Stimulated activated CD4-positive, alpha-beta T cell treated with anti-CD3 and anti-CD28 coated beads, Interleukin-4, amount 100 ng/mL, for 24 hours (primary cell): ENCODE measurements at regions not wholly inside any gene's neighbourhood (a gene's known extent, or its start where the extent isn't known, plus 50 kb on each side); places are given as distances from the start of the nearest gene placed in this dataset.
A peak's percentile ranks its signal among the peaks of the same experiment; 100 is the strongest.
"Not testable (repeated sequence)": the region's sequence is repeated elsewhere in the genome, so short reads cannot be mapped to it uniquely, and the experiment has no call there.

Experiments
- DNase-seq: peaks from one replicate; pipeline ENCODE4 v3.0.0-alpha.2; 2020

DNA sequence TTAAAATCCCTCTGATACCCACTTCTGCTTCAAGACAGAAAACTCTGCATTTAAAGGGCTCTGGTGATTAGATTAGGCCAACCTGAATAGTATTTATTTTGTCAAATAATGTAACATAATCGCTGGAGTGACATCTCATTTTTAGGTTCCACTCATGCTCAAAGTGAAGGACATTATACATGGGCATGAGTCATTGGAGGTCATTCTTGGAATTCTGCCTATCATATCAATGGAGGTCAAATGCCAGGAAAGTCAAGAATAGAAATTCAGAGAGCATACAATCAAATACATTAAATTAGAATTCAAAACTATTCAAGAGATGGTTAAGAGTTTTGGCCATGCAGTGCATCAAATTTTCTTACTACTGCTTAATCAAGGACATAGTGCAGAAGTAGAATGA is 50.8 kb upstream of the PRSS1 start:
- DNase-seq, result no peak

DNA sequence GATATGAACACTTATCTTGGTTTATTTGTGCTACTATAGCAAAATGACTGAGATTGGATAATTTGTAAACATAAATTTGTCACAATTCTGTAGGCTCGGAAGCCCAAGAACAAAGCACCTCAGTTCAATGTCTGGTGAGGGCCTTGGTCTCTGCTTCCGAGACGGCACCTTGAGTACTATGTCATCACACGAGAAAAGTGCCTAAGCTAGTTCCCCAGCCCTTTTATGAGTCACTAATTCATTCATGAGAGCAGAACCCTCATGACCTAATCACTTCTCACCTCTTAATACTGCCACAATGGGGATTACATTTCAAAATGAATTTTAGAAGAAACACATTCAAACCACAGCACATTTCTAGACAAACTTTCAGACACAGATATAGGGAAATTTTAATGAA is 52.0 kb upstream of the PRSS1 start:
- no peak for DNase-seq

GRCh38 chr7:142696456-142697179 is 52.7 kb upstream of the PRSS1 start:
- DNase-seq, result no peak

DNA sequence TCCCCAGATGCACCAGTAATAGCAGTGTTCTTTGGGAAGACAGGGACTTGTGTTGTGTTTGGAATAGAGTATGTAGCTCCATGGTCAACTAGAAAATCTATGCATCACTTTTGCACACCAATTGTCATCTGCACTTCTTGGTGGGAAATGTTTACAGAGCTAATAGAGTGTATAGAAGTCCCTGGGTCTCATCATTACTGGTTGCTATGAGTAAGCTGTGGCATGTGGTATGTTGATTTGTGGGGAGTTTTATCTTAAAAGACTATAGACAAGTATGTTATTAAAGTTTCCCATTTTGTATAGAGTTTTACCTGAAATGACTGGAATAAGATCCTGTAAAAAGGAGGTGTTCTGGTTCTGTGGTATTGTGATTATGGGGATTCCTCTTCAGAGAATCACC is 55.4 kb upstream of the PRSS1 start:
- no peak for DNase-seq

DNA sequence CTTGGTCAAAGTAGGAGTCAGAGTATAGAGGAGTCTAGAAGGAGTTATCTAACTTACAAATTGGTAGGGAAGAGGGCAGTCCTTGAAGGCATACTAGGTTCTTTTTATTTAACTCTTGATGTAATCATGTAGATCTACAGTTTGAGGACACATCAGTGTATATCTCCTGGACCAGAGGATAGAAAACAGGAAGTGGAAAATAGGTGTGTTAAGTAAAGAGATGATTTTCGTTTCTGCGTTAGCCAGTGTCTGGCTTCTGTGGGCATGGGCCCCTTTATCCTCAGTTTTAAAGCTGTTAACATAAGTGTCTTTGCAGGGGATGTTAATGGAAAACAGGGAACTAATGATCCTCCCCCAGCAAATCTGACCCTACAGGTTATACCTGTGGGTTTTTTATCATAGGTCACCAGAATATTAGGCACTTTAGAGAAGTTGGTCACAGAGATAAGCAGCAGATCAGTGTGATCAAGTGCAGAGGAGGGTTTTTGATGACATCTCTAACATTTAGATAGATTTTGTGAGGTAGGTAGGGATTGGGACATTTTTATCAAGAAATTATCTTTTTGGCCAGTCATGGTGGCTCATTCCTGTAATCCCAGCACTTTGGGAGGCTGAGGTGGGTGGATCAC is 58.6 kb upstream of the PRSS1 start:
- no peak for DNase-seq

GRCh38 chr7:142689439-142690120 is 59.7 kb upstream of the PRSS1 start:
- DNase-seq, result no peak

DNA sequence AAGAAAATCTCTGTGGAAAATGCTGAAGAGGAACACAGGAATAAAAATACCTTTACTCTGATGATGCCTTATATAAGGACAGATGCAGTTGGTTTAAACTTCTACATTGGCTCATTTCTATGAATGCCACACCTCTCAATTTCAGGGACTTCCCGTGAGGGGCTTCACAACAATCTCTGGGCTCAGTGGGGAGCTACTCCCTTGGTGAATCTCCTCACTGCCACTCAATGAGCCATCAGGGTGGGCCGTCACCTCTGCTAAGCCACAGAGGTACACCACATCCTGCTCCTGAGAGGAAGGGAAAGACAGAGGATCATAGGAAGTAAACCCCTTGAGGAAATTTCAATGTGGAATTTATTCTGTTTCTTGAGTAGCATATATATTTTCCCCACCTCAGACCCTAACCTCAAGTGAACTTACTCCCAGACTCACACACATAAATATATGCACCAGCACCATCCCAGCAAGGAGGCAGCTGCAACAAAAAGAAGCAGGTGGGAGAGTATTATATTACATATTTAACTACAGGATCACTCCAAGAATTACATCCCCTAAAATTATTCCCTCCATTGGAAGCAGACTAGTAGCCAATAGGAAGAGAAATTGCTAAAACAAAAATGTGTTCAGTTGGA is 63.3 kb upstream of the PRSS1 start:
- no peak for DNase-seq

GRCh38 chr7:142681314-142682092 is 67.8 kb upstream of the PRSS1 start:
- no peak for DNase-seq

GRCh38 chr7:142671506-142671905 is 77.8 kb upstream of the PRSS1 start:
- DNase-seq, result no peak

DNA sequence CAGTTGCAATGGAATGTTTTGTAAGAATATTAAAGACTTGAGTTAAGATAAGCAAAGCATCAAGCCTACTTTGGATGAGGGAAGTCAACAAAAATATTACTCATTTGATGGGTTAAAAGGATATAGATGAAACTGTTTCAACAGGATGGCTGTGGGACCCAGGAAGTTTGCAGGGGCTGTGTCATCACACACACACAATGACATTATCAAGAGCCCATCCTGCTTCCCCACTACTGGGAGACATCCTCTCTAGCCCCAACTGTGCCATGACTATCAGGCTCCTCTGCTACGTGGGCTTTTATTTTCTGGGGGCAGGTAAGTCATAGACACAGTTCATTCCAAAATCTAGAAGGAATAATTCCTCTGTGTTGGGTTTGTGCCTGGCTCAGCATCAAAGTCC is 78.8 kb upstream of the PRSS1 start:
- no peak for DNase-seq

DNA sequence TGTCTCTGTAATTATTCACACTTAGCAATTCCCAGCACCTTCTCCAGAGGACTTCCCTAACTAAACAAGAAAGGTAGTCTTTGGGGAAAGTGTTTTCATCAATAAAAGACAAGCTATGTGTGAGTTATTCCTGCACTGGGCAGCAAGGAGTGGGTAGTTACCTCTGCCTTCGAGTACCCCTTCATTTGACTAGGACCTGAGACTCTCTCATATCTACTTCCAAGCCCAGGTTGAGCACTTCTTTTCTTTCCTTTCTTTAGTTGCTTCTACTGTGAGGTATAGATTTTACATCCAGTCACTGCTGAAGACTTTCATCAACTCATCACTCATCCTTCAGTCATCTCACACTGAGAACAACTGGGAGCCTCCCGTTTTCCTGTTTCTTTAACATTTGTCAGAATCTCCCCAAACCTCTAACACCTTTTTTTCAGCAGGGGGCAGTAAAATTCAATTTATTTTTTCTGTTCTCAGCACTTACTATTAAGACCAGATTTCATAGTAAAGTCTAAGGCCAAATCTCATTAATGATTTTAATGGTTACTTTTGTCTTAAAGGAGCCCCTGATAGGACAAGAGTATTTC is 80.1 kb upstream of the PRSS1 start:
- no peak for DNase-seq

DNA sequence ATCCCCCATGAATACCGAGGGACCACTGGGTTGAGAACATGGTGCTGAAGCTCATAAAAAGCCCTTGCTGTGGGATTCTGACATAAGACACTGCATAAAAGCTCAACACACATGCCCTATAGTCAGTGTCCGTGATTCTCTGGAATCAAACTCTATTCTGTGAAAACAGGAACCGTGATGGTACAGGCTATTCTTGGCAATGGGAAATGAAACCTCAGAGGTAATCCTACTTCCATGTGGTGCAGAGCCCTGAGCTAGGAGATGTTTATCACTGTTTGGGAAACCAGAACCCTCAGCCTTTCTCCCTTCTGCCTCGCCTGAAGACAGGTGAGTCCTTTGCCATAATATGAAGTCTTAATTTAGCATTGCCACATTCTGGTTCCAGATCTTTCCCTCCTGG is 80.8 kb upstream of the PRSS1 start:
- no peak for DNase-seq

- no peak for DNase-seq
Measured at GRCh38 chr7:142657376-142657775, 91.9 kb upstream of the PRSS1 start.

GRCh38 chr7:142654398-142654797 is 94.9 kb upstream of the PRSS1 start:
- no peak for DNase-seq

- DNase-seq, result no peak
Measured at GRCh38 chr7:142647749-142648148, 101.5 kb upstream of the PRSS1 start.

DNA sequence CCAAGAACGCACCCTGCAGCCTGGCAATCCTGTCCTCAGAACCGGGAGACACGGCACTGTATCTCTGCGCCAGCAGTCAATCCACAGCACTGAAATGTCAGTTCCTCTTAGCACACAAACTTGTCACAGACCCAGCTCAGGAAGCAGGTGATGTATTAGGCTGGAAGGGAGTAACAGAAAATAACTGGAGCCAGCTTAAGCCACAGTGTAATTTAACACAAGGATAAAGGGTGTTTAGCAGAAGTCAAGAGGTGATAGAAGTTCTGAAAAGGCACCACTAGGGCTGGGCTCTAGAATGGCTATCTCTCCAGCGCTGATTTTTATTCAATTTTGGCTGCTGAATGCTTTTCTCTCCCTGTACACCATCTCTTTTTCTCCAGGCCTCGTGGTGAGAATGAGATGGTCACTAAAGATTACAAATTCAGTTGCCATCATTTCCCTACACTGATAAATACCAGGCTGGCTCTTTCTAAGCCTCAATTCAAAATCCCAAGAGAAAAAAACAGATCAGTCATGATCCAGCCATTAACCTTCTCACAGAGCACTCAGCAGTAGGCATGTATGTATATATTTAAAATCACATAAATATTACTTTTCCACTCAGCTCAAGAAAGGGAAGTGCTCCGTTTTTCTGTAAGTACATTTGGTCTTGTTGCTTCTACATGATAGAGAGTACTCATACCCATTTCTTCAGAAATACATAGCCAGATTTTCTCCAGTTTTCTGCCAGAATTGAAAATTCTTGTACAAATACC is 102.7 kb upstream of the PRSS1 start:
- DNase-seq, result no peak

DNA sequence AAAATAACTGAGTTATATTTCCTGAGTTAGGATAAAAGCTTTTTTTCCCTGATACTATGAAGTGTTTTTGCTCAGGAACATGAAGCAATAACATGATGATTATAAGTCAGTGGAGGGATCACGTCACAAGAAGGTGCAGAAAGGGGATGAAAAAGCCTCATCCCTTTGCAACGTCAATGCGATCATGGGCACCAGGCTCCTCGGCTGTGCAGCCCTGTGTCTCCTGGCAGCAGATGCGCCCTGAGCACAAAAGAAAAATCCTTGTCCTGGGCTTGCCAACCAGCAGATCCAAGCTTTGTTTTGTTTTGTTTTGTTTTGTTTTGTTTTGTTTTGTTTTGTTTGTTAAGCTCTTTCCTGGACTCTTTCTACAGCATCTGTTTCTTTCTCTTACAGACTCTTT is 103.5 kb upstream of the PRSS1 start:
- DNase-seq, result no peak

DNA sequence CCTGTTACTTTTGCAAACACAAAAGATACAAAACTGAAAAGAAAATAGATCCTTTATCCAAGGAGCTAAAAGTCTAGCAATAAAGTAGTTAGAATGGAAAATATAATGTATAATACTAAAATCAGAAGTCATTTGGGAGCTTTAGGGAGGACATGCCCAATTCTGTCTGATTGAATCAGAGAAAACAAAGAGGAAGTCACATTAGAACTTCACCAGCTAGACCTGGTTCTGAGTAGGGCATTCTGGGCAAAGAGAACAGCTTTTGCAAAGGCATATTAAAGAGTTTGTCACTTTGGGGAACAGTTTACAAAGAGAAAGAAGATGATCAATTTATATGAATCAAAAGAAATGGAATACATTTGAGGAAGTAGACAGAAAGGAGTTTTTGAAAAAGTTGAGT is 107.0 kb upstream of the PRSS1 start:
- DNase-seq, result no peak

GRCh38 chr7:142641252-142641651 is 108.0 kb upstream of the PRSS1 start:
- not testable (repeated sequence) for DNase-seq

DNA sequence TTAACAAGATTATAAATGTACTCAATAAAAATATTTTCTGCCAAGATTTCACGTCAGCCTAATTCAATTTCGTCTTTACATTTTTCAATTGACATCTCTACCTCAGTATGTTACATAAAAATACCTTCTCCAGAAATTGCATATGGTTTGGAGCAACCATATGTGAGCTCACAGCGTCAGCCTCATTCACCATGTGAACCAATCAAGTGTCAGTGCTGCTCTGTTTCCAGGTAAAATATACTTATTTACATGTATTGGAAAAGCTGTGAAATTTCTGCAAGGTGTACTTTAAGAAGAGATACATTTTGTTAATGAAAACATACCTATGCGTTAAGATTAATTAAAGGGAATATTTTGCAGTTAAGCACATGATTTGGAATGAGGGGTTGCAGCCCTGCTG is 110.7 kb upstream of the PRSS1 start:
- no peak for DNase-seq

DNA sequence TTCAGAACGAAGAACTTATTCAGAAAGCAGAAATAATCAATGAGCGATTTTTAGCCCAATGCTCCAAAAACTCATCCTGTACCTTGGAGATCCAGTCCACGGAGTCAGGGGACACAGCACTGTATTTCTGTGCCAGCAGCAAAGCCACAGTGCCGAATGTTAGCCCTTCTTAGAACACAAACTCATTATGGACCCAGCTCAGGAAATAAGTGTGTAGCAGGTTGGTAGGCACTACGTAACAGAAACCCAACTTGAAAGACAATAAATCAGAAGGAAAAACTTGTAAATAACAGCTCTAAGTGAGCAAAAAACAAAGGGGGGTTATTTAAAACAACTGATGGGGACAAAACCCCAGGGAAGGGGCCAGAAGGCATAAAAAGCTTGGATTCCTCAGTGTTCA is 112.0 kb upstream of the PRSS1 start:
- no peak for DNase-seq

DNA sequence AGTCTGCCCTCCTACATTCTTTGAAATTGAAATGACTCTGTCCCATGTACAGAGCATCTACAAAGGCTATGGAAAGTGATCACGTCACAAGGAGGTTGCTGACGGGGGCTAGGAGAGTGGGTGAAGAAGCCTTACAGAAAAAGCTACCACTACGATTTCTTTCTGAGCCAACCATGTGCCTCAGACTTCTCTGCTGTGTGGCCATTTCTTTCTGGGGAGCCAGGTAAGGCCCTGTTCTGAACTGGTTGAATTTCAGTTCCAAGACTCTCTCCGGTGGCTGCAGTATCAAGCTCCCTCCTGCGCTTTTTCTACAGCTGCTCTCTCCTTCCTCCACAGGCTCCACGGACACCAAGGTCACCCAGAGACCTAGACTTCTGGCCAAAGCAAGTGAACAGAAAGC is 112.5 kb upstream of the PRSS1 start:
- DNase-seq, result peak; percentile 49
